Gastrocnemius medialis (tissue), 4 donors: ENCODE measurements at regions not wholly inside any gene's neighbourhood (a gene's known extent, or its start where the extent isn't known, plus 50 kb on each side); places are given as distances from the start of the nearest gene placed in this dataset.

Experiments
- POLR2A ChIP-seq, 2 donors: fragments of 450-650 bp; IDR thresholded peaks; one replicate each; pipeline ENCODE4 v1.6.1; 2017; ENCODE audit warnings: antibody characterized with exemption in 2 of 2, mild to moderate bottlenecking in 2 of 2, moderate library complexity in 2 of 2
- TF ChIP-seq, protein P1 (sequence below), 5 experiments: fragments of 450-650 bp in 3 of 5; fragments of 200-600 bp in 2 of 5; sonication (generic) in 2 of 5; IDR thresholded peaks in 4 of 5; conservative IDR thresholded peaks in 1 of 5; 1 replicate in 4 of 5; 2 replicates in 1 of 5; pipeline ENCODE4 v1.5.1; 2016 to 2019; ENCODE audit warnings: antibody characterized with exemption in 5 of 5, mild to moderate bottlenecking in 3 of 5, moderate library complexity in 3 of 5

DNA sequence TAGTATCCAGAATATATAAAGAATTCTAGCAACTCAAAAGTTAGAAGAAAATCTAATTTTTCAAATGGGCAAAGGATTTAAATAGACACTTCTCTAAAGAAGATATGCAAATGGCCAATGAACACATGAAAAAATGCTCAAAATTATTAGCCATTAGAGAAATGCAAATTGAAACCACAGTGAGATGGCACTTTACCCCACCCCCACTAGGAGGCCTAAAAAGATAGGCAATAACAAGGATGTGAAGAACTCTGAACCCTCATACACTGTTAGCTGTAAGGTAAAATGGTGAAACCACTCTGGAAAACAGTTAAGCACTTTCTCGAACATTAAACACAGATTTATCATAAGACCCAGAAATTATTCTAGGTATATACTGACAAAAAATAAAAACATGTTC is 71.4 kb upstream of the IRX6 start:
- TF ChIP-seq, protein P1, sequence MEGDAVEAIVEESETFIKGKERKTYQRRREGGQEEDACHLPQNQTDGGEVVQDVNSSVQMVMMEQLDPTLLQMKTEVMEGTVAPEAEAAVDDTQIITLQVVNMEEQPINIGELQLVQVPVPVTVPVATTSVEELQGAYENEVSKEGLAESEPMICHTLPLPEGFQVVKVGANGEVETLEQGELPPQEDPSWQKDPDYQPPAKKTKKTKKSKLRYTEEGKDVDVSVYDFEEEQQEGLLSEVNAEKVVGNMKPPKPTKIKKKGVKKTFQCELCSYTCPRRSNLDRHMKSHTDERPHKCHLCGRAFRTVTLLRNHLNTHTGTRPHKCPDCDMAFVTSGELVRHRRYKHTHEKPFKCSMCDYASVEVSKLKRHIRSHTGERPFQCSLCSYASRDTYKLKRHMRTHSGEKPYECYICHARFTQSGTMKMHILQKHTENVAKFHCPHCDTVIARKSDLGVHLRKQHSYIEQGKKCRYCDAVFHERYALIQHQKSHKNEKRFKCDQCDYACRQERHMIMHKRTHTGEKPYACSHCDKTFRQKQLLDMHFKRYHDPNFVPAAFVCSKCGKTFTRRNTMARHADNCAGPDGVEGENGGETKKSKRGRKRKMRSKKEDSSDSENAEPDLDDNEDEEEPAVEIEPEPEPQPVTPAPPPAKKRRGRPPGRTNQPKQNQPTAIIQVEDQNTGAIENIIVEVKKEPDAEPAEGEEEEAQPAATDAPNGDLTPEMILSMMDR (IDR thresholded peaks at IDR 0.05 in 4 of 5, conservative IDR thresholded peaks at IDR 0.05 in 1 of 5): no peak
- TF ChIP-seq POLR2A (IDR thresholded peaks at IDR 0.05): no peak
